HG03432 (cell line): ENCODE measurements at regions not wholly inside any gene's neighbourhood (a gene's known extent, or its start where the extent isn't known, plus 50 kb on each side); places are given as distances from the start of the nearest gene placed in this dataset.
"Not testable (repeated sequence)": the region's sequence is repeated elsewhere in the genome, so short reads cannot be mapped to it uniquely, and the experiment has no call there.

Experiments used
- ATAC-seq: cut with Tn5 transposase; IDR thresholded peaks from one replicate; pipeline ENCODE4 v1.9.1; 2021; ENCODE audit warnings: mild to moderate bottlenecking, moderate library complexity; ENCODE audit not compliant: unreplicated experiment

DNA sequence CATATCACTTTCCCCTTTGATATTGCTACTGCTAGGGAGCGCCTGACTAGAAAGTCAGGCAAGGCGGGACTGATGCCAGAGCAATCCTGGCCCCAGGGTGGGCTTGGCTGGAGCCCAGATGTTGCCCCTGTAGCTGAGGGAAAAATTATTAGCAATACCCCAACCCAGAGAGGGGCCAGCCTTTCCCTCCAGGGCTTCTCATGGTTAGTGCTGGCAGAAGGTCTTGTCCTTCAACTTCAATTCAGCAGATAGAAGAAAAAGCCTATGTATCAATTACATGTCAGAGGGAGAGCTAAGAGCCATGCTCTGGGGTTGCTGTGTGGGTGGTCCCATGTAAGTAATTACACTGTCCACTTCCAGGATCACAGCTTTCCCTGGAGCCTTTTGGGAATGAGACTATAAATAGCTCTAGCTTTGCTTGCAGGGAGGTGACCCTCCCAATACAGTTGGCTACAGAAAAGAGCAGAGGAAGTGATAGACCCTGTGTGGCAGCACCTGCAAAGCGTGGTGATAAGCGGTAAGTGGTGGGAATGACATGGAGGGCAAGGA lies 579.1 kb downstream of the CCSER2 start:
- ATAC-seq: no peak

DNA sequence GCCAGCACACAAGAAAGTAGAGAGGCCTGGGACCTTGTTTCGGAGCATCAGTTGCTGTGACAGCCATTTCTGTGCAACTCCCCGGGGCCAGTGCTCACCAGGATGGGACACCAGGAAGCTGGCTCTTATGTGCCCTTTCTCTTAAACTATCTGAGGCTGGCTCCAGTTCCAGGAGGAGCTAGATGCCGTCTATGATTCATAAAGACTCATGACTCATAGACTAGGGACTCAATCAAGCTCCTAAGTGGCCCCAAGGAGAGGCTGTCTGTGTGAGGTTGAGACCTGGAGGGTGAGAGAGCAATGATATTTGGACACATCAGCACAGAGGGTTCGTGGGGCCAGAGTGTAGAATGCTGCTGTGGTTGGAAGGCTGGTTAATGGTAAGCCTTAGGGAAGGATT lies 580.1 kb downstream of the CCSER2 start:
- no peak for ATAC-seq

DNA sequence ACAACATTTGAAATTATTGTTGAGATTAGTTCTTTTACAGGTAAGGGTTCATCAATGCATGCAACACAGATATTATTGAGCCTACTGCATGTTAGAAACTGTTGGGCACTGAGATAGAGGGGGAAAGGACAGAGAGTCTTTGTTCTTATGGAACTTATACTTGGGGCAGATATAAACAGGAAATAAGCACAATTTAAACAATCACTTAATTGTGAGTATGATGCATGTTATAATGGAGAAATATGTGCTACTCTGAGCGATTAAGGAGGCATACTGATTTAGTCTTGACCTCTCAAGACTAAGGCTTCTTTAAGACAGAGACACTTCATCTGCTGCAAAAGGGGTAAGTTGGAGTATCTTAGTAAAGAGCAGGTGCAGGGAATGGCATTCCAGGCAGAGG lies 593.3 kb downstream of the CCSER2 start:
- ATAC-seq: no peak

DNA sequence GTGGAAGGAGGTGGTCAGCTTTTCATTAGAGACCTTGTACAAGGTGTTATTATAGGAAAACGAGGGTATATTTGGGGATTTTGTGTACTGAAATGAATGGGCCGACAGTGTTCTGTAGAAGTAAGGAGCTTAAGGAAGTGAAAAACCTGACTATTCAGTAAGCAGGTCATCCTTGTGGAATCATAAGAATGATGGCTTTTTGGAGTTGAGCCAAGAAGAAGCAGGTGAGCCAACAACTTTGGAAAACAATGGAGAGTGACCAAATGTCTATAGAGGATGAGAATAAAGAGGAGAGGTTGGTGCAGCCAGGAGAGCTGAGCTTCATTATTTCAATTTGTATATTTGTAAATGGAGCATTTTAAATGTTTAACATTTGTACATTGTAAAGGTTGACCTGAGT lies 595.7 kb downstream of the CCSER2 start:
- ATAC-seq: no peak

DNA sequence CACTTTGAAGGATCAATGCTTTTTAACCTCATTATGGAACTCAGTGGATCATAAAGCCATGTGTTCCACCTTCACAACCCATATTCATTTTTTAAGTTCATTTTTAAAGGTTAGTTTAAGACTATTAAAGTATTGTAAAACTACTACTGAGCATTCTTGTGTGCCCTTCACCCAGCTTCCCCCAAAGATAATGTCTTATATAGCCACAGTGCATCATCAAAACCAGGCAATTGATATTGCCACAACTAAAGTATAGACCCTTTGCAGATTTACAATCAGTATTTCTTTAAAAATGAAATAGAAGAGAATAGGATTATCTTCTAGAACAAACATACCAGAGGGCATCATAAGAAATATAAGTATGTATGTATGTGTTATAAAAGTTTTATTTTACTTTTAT lies 597.1 kb downstream of the CCSER2 start:
- no peak for ATAC-seq

DNA sequence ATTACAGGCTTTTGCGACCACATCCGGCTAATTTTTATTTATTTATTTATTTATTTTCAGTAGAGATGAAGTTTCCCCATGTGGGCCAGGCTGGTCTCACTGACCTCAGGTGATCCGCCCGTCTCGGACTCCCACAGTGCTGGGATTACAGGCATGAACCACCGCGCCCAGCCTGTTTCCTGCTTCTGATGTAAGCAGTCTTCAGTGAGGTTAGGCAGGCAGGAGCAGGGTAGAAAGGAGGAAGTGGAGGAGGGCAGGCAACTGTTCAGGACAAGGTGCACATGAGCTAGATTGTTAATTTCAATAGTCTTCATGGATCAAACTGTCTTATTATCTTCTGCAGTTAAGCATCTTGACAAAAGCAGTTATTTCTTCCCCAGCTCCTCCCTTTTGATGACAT lies 605.0 kb downstream of the CCSER2 start:
- ATAC-seq: no peak

DNA sequence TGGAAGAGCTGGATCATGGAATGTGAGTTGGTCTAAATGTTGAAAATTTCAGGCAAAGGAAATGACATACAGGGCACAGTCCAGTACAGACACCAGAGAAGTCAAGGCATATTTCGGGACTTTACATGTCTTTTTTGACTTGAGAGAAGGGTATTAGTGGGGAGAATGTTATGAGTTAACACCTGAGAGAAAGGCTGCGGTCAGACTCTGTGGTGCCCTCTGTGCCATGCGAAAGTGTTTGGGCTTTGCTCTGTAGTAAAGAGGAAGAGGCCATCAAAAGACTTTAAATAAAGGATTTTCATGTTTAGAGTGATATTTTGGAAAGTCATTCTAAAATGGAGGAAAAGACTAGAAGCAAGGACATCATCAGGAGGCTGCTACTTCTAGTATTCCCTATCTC lies 607.4 kb downstream of the CCSER2 start:
- ATAC-seq: no peak

DNA sequence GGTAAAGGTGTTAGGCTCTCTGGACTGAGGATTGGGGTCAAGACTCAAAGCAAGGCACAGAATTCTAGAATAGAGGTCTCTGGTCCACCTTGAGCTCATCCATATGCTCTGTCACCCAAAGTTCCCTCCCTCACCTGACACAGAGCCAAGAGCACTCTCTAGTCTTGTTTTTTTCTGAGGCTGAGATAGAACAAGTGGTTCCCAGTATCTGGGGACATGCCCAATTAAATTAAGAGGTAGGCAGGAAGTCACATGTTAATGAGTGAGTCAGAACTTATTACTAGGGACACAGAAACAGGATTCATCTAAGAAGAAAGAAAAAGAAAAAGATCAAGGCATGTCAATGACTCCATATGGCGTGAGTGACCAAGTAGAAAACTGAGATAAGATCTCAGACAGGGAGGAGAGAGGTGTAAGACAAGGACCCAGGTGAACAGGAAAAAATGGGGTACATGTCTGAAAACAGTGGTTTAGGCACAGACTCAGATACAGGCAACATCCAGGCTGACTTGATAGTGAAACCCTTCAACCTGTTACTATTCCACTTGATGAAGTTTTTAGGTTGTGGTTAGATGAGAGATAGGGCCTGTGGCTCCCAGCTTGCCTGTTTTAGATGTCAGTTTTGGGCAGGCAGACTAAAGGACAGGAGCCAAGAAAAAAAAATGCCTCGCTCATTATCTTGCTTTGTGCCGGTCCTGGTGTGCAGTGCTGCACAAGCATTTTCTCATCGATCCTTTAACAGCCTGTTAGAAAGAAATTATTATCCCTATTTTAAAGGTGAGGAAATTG lies 609.9 kb downstream of the CCSER2 start:
- no peak for ATAC-seq

DNA sequence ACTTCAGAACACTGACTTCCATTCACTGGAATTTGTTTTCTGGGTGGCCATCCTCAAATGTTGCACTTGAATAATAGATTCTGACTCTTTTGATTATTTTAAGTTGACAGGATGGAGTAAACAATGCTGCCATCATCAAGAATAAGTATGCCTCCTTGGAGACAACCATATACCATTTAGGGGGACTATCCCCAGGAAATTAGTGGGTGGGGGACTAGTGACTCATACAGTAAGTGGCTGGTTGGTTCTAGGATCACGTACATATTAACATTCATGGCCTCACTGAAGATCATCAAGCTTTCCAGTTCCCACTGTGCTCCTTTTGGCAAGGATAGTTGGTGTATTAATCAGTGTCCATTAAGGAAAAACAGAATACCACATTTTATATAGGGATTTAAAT lies 615.2 kb downstream of the CCSER2 start:
- ATAC-seq: no peak

DNA sequence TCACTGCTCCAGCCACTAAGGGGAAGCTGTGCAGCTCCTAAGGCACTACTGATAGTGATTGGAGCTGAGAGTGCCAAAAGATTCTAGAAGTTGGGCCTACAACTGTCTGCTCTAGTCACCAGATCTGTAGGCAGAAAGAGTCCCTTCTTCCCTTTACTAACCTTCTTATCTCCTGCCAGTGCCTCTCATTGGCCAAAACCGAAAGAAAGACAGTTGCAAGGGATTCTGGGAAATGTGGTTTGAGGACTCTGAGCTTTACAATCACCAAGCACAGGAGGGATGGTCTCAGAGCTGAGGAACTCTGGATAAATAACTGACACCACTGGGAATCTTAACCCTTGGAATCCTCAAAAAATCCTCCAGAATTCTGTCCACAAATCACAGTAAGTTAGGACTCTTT lies 615.8 kb downstream of the CCSER2 start:
- ATAC-seq: peak; percentile 57

DNA sequence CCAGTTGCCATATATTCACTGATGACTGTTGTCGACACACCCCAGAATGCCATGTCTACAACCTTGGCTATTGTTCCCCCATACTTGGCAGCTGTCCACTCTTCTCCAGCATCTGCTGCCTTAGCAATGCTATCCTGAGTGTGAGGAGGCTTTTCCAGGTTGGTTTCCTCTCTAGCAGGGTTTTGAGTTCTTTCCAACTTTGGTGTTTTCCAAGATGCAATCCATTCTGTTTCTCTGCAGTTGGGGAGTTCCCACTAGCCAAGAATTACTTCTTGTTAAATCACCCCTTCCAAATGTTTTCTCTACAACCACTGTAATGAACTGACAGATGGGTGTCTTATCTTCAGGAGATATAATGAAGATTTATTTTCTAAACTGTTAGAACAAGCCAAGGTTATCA lies 617.4 kb downstream of the CCSER2 start:
- no peak for ATAC-seq

DNA sequence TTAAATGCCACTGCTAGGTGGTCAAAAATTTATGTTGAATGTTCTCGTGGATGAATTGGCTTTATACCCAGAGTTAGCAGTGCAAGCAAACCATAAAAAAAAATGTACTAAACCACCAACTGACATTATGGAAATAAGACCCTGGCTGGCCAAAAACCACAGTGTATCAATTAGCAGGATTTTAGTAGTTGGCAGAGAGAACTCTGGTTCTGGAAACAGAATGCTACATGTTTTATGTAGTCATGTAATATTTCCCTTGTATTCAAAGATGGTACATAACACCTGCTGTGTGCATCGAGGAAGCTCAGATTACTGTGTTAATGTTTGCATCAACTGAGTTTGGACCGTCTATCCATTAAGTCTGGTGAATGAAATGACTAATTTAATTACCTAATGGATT lies 618.5 kb downstream of the CCSER2 start:
- ATAC-seq: no peak

DNA sequence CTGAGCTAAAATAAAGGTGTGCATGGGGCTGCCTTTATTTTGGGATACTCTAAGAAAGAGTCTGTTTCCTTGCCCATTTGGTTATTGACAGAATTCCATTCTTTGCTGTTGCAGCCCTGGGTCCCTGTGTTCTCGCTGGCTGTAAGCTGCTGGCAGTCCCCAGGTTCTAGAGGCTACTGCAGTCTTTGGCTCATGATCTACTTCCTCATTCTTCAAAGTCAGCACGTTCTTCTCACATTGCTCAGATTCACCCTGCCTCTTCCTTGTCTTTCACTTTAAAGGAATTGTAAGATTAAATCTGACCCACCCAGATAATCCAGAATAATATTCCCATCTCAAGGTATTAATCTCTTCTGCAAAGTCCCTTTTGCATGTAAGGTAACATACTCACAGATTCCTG lies 620.3 kb downstream of the CCSER2 start:
- ATAC-seq: no peak

DNA sequence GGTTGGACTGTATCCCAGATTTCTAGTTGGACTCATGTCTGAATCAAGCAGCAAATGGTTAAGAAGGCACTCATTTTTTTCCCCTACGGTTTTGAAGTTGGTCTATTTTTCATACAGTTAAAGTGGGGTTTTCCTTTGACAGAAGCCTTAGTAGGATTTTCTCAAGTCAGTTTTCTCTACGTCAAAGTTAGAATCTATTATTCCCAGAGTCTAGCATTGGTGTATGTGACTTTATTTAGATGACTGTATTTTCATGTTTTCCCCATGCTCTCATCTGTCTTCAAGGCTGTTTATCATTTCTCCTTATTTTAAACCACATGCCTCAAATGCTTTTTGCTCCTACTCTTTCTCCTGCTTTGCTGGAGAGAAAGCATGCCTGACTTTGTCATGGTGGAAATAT lies 623.2 kb downstream of the CCSER2 start:
- ATAC-seq: no peak

DNA sequence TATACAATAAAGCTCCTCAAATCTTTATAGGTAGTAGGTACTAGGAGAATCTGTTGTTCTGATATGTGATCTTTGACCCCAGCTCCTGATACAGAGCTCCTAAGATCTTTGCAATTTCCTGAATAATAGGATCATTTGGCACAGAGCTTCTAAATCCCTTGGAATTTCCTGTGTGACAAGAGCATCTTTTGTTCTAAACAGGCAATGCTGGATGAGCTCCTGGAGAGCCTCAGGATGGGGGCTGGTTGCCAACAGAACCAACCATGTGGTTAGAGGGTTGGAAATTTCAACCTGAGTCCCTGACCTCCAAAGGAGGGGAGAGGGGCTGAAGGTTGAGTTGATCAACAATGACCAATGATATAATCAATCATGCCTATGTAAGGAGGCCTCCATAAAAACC lies 629.0 kb downstream of the CCSER2 start:
- ATAC-seq: no peak

DNA sequence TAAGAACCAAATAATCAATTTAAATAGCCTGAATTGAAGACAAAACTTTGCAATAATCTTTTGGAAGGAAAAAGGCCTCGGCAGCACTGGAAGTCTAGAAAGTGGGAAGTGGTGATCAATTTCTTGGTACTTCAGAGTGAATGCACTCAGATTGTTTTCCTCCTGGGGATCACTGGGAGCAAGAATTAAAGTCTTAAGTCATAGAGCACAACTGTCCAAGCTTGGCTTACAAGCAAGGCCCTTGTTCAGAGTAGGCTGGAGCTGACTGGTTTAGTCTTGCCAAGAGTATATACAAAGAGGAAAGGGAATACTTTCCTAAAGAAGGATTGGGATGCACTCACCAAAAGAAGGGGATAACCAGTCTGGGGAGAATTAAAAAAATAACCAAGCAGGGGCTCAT lies 637.1 kb downstream of the CCSER2 start:
- ATAC-seq: no peak

DNA sequence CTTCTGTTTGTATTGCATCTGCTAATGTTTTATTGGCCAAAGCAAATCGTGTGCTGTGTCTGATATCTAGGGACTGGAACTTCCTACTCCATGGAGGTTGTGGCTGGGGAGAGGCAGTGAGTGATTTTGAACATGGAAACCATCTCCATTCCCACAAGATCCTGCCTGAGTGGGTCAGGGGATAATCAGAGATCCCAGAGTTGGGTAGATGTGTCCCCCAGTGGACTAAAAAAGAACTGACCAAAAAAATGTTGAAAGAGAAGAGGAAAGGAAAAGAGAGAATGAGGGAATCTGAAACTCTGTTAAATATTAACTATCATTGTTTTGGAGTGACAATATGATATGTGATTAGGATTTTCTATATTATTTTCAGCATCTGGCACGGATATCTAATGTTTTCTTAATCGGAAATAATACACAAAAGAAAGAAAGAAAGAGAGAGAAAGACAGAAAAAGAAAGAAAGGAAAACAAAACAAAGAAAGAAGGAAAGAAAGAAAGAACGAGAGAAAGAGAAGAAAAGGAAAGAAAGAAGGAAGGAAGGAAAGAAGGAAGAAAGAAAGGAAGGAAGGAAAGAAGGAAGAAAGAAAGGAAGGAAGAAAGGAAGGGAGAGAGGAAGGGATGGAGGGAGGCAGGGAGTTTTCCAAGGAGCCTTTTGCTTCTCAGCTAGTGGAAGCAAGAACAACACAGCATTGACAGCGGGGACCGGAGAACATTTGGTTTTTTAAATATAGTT lies 638.5 kb downstream of the CCSER2 start:
- ATAC-seq: no peak

DNA sequence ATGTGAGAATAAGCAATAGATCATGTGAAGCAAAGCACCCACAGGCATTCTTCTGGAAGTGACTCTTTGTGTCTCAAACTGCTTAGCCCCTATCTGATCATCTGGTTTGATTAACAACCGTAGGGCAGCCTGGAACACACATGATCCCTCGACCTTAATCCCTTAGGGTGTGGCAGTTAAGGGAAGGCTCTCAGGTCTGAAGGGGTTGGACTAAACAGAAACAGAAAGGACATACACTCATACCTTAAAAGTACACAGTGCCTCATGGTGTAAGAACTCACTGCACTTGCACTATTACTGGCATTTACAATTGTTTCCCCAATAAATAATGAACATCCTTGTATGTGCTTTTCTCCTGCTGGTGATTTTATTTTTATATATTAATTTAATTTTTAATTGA lies 640.9 kb downstream of the CCSER2 start:
- not testable (repeated sequence) for ATAC-seq

DNA sequence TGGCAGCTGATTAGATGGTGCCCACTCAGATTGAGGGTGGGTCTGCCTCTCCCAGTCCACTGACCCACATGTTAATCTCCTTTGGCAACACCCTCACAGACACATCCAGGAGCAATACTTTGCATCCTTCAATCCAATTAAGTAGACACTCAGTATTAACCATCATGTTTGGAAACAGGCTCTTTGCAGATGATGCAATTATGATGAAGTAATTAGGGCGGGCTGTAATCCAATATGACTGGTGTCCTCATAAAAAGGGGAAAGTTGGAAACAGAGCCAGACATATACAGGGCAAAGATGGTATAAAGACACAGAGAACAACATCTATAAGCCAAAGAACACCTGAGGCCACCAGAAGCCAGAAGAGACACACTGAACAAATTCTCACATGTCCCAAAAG lies 658.6 kb downstream of the CCSER2 start:
- no peak for ATAC-seq

DNA sequence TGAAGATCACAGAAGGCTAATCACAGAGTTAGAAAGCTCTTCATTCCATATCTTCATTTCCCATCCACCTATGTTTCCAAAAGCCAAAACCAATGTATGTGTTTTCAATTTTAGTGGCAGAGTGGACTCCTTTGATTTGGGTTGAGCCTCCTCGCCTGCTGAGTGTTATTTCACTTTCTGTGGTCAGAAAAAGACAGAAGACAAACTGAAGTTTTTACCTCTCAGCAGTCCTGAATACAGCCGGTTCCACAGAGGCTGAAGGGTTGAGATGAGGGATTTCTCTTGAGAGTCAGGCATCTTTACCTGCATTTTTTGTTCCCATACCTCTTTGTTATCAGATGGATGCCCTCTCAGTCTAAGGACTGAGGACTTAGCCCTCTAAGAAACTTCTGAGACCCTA lies 659.6 kb downstream of the CCSER2 start:
- ATAC-seq: no peak

DNA sequence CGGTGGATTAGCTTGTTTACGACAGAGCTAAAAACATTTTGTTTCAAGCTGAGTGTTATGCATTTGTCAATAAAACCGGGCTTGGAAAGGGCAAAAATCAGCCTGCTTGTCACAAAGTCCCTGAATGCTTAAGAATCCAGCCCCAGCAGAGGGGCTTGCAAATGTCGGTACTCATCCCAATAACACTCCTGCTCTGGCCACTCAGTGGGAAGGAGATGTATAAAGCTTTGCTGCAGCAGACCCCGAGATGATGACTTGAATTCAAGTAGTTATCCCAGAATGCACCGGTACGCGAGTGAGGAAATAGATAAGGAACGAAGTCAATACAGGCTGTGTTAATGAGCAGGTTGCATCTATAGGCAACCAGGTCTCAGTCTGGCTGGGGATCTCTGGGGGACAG lies 662.3 kb downstream of the CCSER2 start:
- ATAC-seq: no peak

DNA sequence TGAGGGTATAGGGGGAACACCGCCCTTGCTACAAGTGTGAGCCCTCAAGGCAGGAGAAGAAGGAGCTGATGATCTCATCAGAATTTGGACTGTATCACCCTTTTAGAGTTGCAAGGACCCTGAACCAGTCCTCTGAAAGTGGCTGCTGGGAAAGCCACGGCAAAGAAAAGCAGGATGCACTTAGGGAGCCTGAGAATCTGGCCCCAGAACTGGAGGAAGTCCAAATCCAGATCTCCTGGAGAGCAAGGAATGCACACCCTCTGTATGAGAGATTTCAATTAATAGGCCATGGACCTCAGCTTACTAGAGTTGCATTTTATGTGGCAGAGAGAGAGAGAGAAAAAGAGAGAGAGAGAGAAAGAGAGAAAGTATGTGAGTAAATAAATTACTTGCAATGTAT lies 662.9 kb downstream of the CCSER2 start:
- no peak for ATAC-seq
